ENCODE measurements at regions not wholly inside any gene's neighbourhood (a gene's known extent, or its start where the extent isn't known, plus 50 kb on each side); places are given as distances from the start of the nearest gene placed in this dataset.
A peak's percentile ranks its signal among the peaks of the same experiment; 100 is the strongest.

- no peak for DNase-seq
Observed at GRCh38 chr20:1784586-1784985, 110.6 kb upstream of the SIRPA start.

- DNase-seq: no peak
Observed at GRCh38 chr20:1783245-1783644, 112.0 kb upstream of the SIRPA start.

GRCh38 chr20:1782181-1782580 is 113.0 kb upstream of the SIRPA start:
- DNase-seq: no peak

- no peak for DNase-seq
Observed at GRCh38 chr20:1779567-1779966, 115.6 kb upstream of the SIRPA start.

- DNase-seq: no peak
Observed at GRCh38 chr20:1778338-1778737, 116.9 kb upstream of the SIRPA start.

- no peak for DNase-seq
Observed at GRCh38 chr20:1777476-1777820, 117.8 kb upstream of the SIRPA start.

- DNase-seq: peak; percentile 43
Observed at GRCh38 chr20:1776681-1777475, 118.3 kb upstream of the SIRPA start.

GRCh38 chr20:1775117-1775516 is 117.5 kb upstream of the SIRPG start:
- no peak for DNase-seq

- no peak for DNase-seq
Observed at GRCh38 chr20:1774479-1774878, 116.9 kb upstream of the SIRPG start.

- no peak for DNase-seq
Observed at GRCh38 chr20:1773816-1774215, 116.2 kb upstream of the SIRPG start.

- no peak for DNase-seq
Observed at GRCh38 chr20:1769491-1769890, 111.9 kb upstream of the SIRPG start.

- DNase-seq: no peak
Observed at GRCh38 chr20:1766731-1767130, 109.2 kb upstream of the SIRPG start.

- DNase-seq: no peak
Observed at GRCh38 chr20:1764136-1765033, 106.8 kb upstream of the SIRPG start.

- no peak for DNase-seq
Observed at GRCh38 chr20:1761598-1761997, 104.0 kb upstream of the SIRPG start.

- DNase-seq: no peak
Observed at GRCh38 chr20:1761116-1761515, 103.5 kb upstream of the SIRPG start.

GRCh38 chr20:1758765-1759164 is 101.2 kb upstream of the SIRPG start:
- DNase-seq: no peak

- no peak for DNase-seq
Observed at GRCh38 chr20:1757606-1758512, 100.3 kb upstream of the SIRPG start.

GRCh38 chr20:1757072-1757471 is 99.5 kb upstream of the SIRPG start:
- DNase-seq: no peak

GRCh38 chr20:1754749-1755148 is 97.2 kb upstream of the SIRPG start:
- no peak for DNase-seq

- DNase-seq: no peak
Observed at GRCh38 chr20:1754306-1754705, 96.7 kb upstream of the SIRPG start.

GRCh38 chr20:1752045-1752444 is 94.5 kb upstream of the SIRPG start:
- DNase-seq: no peak

- no peak for DNase-seq
Observed at GRCh38 chr20:1748777-1749176, 91.2 kb upstream of the SIRPG start.

GRCh38 chr20:1747953-1748577 is 90.5 kb upstream of the SIRPG start:
- DNase-seq: no peak
